GM12878 (cell line): ENCODE measurements at regions not wholly inside any gene's neighbourhood (a gene's known extent, or its start where the extent isn't known, plus 50 kb on each side); places are given as distances from the start of the nearest gene placed in this dataset.

Experiments
- CHD4 ChIP-seq: fragments of 200-600 bp; sonication (generic); IDR thresholded peaks from 2 replicates; pipeline ENCODE4 v1.6.1; 2016; ENCODE audit warnings: mild to moderate bottlenecking
- EP300 ChIP-seq, 2 experiments: fragments of 150-350 bp in 1 of 2; IDR thresholded peaks; 2 replicates each; pipeline ENCODE4 v1.6.1; 2011 to 2012; ENCODE audit warnings: low read depth in 2 of 2, low read length in 2 of 2, borderline replicate concordance in 1 of 2, improper control_type of control experiment in 1 of 2, inconsistent platforms in 1 of 2; ENCODE audit not compliant: control insufficient read depth in 1 of 2
- EZH2 ChIP-seq: IDR thresholded peaks from 2 replicates; pipeline ENCODE4 v1.6.1; 2012; ENCODE audit warnings: low read depth, mild to moderate bottlenecking, control low read depth, inconsistent platforms, low read length, borderline replicate concordance; ENCODE audit not compliant: control insufficient read depth
- FOS ChIP-seq: IDR thresholded peaks from 3 replicates; pipeline ENCODE4 v1.6.1; 2011; ENCODE audit warnings: borderline replicate concordance; ENCODE audit not compliant: insufficient read length; ENCODE audit errors: extremely low read depth
- RAD51 ChIP-seq: fragments of 450-650 bp; IDR thresholded peaks from 2 replicates; pipeline ENCODE4 v1.6.1; 2016; ENCODE audit warnings: moderate library complexity, mild to moderate bottlenecking, inconsistent platforms
- REST ChIP-seq: IDR thresholded peaks from 2 replicates; pipeline ENCODE4 v1.6.1; 2012; ENCODE audit warnings: mild to moderate bottlenecking, low read depth, low read length
- RFX5 ChIP-seq: IDR thresholded peaks from 2 replicates; pipeline ENCODE4 v1.6.1; 2011; ENCODE audit warnings: low read depth, low read length, improper control_type of control experiment
- SRF ChIP-seq, 2 experiments: IDR thresholded peaks; 2 replicates each; pipeline ENCODE4 v1.6.1; 2011; ENCODE audit warnings: low read depth in 2 of 2, low read length in 2 of 2, mild to moderate bottlenecking in 1 of 2, moderate library complexity in 1 of 2
- STAT3 ChIP-seq: IDR thresholded peaks from 2 replicates; pipeline ENCODE4 v1.6.1; 2011; ENCODE audit warnings: low read depth, low read length, improper control_type of control experiment
- ZBED1 ChIP-seq: IDR thresholded peaks from 2 replicates; pipeline ENCODE4 v1.6.1; 2016; ENCODE audit warnings: borderline replicate concordance
- TF ChIP-seq, protein P1 (sequence below), 3 experiments: IDR thresholded peaks in 2 of 3; conservative IDR thresholded peaks in 1 of 3; 2 replicates each; pipeline ENCODE4 v1.5.1; 2011; ENCODE audit warnings: low read depth in 3 of 3, low read length in 3 of 3, mild to moderate bottlenecking in 3 of 3, control low read depth in 2 of 3, moderate library complexity in 2 of 3, inconsistent platforms in 1 of 3, mixed read lengths in 1 of 3; ENCODE audit not compliant: control insufficient read depth in 2 of 3, insufficient read depth in 1 of 3; ENCODE audit errors: extremely low read depth in 1 of 3
- TF ChIP-seq, protein P2 (sequence below): IDR thresholded peaks from 2 replicates; pipeline ENCODE4 v1.6.1; 2011; ENCODE audit warnings: mild to moderate bottlenecking, low read depth, low read length, moderate library complexity; ENCODE audit not compliant: insufficient replicate concordance
- TF ChIP-seq, protein P3 (sequence below): IDR thresholded peaks from 2 replicates; pipeline ENCODE4 v1.6.1; 2012; ENCODE audit warnings: low read depth, low read length, improper control_type of control experiment
- TF ChIP-seq, protein P4 (sequence below): fragments of 150-350 bp; IDR thresholded peaks from 2 replicates; pipeline ENCODE4 v1.6.1; 2016; ENCODE audit warnings: low read depth, low read length

GRCh38 chr18:1392865-1393734 lies 488.4 kb downstream of the ADCYAP1 start:
- no peak for TF ChIP-seq EP300 (IDR thresholded peaks at IDR 0.05; ENCODE audit: borderline replicate concordance in 1 of 2, control insufficient read depth in 1 of 2, low read depth in 2 of 2, low read length in 2 of 2)
- TF ChIP-seq, protein P1, sequence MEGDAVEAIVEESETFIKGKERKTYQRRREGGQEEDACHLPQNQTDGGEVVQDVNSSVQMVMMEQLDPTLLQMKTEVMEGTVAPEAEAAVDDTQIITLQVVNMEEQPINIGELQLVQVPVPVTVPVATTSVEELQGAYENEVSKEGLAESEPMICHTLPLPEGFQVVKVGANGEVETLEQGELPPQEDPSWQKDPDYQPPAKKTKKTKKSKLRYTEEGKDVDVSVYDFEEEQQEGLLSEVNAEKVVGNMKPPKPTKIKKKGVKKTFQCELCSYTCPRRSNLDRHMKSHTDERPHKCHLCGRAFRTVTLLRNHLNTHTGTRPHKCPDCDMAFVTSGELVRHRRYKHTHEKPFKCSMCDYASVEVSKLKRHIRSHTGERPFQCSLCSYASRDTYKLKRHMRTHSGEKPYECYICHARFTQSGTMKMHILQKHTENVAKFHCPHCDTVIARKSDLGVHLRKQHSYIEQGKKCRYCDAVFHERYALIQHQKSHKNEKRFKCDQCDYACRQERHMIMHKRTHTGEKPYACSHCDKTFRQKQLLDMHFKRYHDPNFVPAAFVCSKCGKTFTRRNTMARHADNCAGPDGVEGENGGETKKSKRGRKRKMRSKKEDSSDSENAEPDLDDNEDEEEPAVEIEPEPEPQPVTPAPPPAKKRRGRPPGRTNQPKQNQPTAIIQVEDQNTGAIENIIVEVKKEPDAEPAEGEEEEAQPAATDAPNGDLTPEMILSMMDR (IDR thresholded peaks at IDR 0.05 in 2 of 3, conservative IDR thresholded peaks at IDR 0.05 in 1 of 3; ENCODE audit: control insufficient read depth in 2 of 3, extremely low read depth in 1 of 3, insufficient read depth in 1 of 3, low read depth in 3 of 3, low read length in 3 of 3): no peak
- no peak for TF ChIP-seq CHD4
- TF ChIP-seq EZH2: no peak
- no peak for TF ChIP-seq REST
- TF ChIP-seq RAD51: no peak
- no peak for TF ChIP-seq SRF (IDR thresholded peaks at IDR 0.05; ENCODE audit: low read depth in 2 of 2, low read length in 2 of 2)
- no peak for TF ChIP-seq ZBED1
- no peak for TF ChIP-seq RFX5
- TF ChIP-seq, protein P2, sequence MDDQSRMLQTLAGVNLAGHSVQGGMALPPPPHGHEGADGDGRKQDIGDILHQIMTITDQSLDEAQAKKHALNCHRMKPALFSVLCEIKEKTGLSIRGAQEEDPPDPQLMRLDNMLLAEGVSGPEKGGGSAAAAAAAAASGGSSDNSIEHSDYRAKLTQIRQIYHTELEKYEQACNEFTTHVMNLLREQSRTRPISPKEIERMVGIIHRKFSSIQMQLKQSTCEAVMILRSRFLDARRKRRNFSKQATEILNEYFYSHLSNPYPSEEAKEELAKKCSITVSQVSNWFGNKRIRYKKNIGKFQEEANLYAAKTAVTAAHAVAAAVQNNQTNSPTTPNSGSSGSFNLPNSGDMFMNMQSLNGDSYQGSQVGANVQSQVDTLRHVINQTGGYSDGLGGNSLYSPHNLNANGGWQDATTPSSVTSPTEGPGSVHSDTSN: no peak
- TF ChIP-seq, protein P3, sequence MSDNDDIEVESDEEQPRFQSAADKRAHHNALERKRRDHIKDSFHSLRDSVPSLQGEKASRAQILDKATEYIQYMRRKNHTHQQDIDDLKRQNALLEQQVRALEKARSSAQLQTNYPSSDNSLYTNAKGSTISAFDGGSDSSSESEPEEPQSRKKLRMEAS: no peak
- no peak for TF ChIP-seq STAT3
- TF ChIP-seq FOS: no peak
- TF ChIP-seq, protein P4, sequence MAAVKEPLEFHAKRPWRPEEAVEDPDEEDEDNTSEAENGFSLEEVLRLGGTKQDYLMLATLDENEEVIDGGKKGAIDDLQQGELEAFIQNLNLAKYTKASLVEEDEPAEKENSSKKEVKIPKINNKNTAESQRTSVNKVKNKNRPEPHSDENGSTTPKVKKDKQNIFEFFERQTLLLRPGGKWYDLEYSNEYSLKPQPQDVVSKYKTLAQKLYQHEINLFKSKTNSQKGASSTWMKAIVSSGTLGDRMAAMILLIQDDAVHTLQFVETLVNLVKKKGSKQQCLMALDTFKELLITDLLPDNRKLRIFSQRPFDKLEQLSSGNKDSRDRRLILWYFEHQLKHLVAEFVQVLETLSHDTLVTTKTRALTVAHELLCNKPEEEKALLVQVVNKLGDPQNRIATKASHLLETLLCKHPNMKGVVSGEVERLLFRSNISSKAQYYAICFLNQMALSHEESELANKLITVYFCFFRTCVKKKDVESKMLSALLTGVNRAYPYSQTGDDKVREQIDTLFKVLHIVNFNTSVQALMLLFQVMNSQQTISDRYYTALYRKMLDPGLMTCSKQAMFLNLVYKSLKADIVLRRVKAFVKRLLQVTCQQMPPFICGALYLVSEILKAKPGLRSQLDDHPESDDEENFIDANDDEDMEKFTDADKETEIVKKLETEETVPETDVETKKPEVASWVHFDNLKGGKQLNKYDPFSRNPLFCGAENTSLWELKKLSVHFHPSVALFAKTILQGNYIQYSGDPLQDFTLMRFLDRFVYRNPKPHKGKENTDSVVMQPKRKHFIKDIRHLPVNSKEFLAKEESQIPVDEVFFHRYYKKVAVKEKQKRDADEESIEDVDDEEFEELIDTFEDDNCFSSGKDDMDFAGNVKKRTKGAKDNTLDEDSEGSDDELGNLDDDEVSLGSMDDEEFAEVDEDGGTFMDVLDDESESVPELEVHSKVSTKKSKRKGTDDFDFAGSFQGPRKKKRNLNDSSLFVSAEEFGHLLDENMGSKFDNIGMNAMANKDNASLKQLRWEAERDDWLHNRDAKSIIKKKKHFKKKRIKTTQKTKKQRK: no peak
